Smooth muscle cell (in vitro differentiated cells): ENCODE measurements at regions not wholly inside any gene's neighbourhood (a gene's known extent, or its start where the extent isn't known, plus 50 kb on each side); places are given as distances from the start of the nearest gene placed in this dataset.

Source experiments
- DNase-seq: peaks from one replicate; lab custom pipeline; 2025; ENCODE audit not compliant: unreplicated experiment; lab: John Stamatoyannopoulos, UW
- H2AFZ ChIP-seq: fragments of 200-600 bp; sonication (generic); 2 replicates; pipeline ENCODE4 v1.6.0; 2016; ENCODE audit warnings: antibody characterized with exemption, low read depth, mild to moderate bottlenecking
- H3F3A ChIP-seq: fragments of 200-600 bp; sonication (generic); 2 replicates; pipeline ENCODE4 v1.6.0; 2017; ENCODE audit warnings: antibody characterized with exemption, low read depth
- H3K27ac ChIP-seq: fragments of 200-600 bp; sonication (generic); 2 replicates; pipeline ENCODE4 v1.5.1; 2016; ENCODE audit warnings: low read depth, mild to moderate bottlenecking
- H3K27me3 ChIP-seq: fragments of 200-600 bp; sonication (generic); 2 replicates; pipeline ENCODE4 v1.6.1; 2016; ENCODE audit warnings: low read depth, mild to moderate bottlenecking
- H3K36me3 ChIP-seq: fragments of 200-600 bp; sonication (generic); 2 replicates; pipeline ENCODE4 v1.5.1; 2016; ENCODE audit warnings: low read depth
- H3K4me1 ChIP-seq: fragments of 200-600 bp; sonication (generic); 2 replicates; pipeline ENCODE4 v1.5.1; 2016; ENCODE audit warnings: low read depth
- H3K4me2 ChIP-seq: fragments of 200-600 bp; sonication (generic); 2 replicates; pipeline ENCODE4 v1.6.0; 2016; ENCODE audit warnings: mild to moderate bottlenecking
- H3K4me3 ChIP-seq: fragments of 200-600 bp; sonication (generic); 2 replicates; pipeline ENCODE4 v1.5.1; 2016; ENCODE audit warnings: mild to moderate bottlenecking
- H3K79me2 ChIP-seq: fragments of 200-600 bp; sonication (generic); 2 replicates; pipeline ENCODE4 v1.6.0; 2016; ENCODE audit warnings: low read depth, mild to moderate bottlenecking
- H3K9ac ChIP-seq: fragments of 200-600 bp; sonication (generic); 2 replicates; pipeline ENCODE4 v1.6.0; 2016; ENCODE audit warnings: low read depth
- H3K9me3 ChIP-seq: fragments of 200-600 bp; sonication (generic); replicated peaks from 2 replicates; pipeline ENCODE4 v1.5.1; 2016; ENCODE audit warnings: low read depth
- H4K20me1 ChIP-seq: fragments of 200-600 bp; sonication (generic); 2 replicates; pipeline ENCODE4 v1.6.0; 2016; ENCODE audit warnings: low read depth
- CTCF ChIP-seq: fragments of 200-600 bp; sonication (generic); IDR thresholded peaks from 2 replicates; pipeline ENCODE4 v1.5.1; 2017; ENCODE audit warnings: borderline replicate concordance, mild to moderate bottlenecking, antibody characterized with exemption; ENCODE audit not compliant: insufficient read depth, poor library complexity, severe bottlenecking
- WGBS: methylation state at CpG from one replicate; pipeline ENCODE4 v1.1.7; 2016; ENCODE audit warnings: low lambda C conversion rate; 5-methylcytosine and 5-hydroxymethylcytosine counted together

- Histone ChIP-seq H3K9me3 (no peaks in the 10 kb centered on the region), H3K27ac (no peak overlapping the region), H3K4me1 (no peaks in the 10 kb centered on the region), H3F3A (no peaks in the 10 kb centered on the region), H3K4me2 (no peak overlapping the region), H3K4me3 (no peak overlapping the region), H3K79me2 (no peaks in the 10 kb centered on the region), H3K27me3 (no peaks in the 10 kb centered on the region), H3K36me3 (no peaks in the 10 kb centered on the region), H4K20me1 (no peaks in the 10 kb centered on the region), H3K9ac (no peak overlapping the region), H2AFZ (no peak overlapping the region)
- TF ChIP-seq CTCF: no peak
- 95% methylated on average over 1 of the region's 1 CpG for WGBS
- no peak for DNase-seq
These were observed 246.3 kb upstream of the KLF4 start for GRCh38 chr9:107735821-107736220.

DNA sequence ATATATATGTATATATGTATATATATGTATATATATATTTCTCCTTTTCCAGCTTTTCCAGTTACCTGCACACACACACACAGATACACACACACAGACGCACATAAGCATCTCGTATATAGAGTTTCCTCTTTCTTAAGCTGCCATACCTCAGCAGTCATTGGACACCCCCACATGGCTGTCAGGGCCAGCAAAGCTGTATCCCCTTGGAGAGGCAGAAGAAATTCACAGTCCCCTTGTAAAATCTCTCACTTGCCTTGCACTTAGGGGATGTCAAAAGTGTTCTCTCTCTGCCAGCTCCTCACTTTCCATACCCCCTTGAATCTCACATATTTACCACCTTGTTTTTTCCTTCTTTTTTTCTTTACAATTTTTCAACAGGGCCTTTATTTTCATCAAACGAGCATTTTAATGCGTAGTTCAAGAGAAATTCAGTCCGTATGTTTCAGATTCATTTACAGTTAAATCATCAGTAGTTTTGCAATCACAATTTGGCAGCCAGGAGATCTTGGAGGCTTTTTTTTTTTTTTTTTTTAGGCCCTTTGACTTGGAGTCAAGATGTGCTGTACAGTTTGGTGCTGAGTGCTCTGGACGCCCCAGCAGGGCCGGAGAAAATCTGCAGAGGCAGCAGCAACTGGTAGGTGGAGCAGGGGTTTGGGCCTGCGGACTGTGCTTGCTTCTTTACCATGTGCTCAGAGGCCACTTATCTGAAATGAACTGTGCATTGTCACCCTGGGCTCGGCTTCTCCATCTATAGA lies 244.9 kb upstream of the KLF4 start:
- Histone ChIP-seq H2AFZ (no peak overlapping the region), H3K4me2 (no peak overlapping the region), H3K4me3 (no peak overlapping the region), H3K36me3 (no peaks in the 10 kb centered on the region), H3K79me2 (no peaks in the 10 kb centered on the region), H3F3A (no peaks in the 10 kb centered on the region), H3K9me3 (no peaks in the 10 kb centered on the region), H3K27ac (no peak overlapping the region), H4K20me1 (no peaks in the 10 kb centered on the region), H3K4me1 (no peaks in the 10 kb centered on the region), H3K9ac (no peak overlapping the region), H3K27me3 (no peaks in the 10 kb centered on the region)
- no peak for DNase-seq
- no peak for TF ChIP-seq CTCF
- WGBS: 76% methylated on average over 9 of the region's 9 CpGs

DNA sequence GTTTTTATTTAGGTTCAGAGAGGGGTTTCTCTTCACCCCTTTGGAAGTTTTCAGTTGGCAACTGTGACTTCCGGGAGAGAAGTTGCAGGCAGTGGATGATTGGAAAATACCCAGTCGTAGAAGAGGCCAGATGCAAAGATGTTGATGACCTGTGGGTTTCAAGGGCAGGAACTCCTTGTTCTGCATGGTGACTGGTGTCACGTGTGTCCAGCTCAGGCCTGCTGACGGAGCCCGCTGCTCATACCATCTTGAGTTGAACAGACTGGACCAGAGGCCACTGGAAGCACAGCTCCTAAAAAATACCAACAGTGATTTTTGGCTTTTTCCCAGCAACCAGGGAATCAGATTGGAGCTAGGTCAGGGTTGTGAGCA lies 243.9 kb upstream of the KLF4 start:
- 88% methylated on average over 4 of the region's 5 CpGs for WGBS
- H3K27me3 ChIP-seq: no peaks in the 10 kb centered on the region

More for the DNA sequence above, 243.9 kb upstream of the KLF4 start:
- H3K4me2 ChIP-seq: no peak overlapping the region
- H3K4me1 ChIP-seq: no peaks in the 10 kb centered on the region
- H2AFZ ChIP-seq: peak overlapping the region; percentile 83
- no peak overlapping the region for H3K9ac ChIP-seq
- no peaks in the 10 kb centered on the region for H3K9me3 ChIP-seq
- TF ChIP-seq CTCF: no peak
- no peak overlapping the region for H3K4me3 ChIP-seq
- H4K20me1 ChIP-seq: no peaks in the 10 kb centered on the region
- no peaks in the 10 kb centered on the region for H3K79me2 ChIP-seq
- H3K36me3 ChIP-seq: no peaks in the 10 kb centered on the region
- H3K27ac ChIP-seq: peak overlapping the region; percentile 6
- no peak for DNase-seq
- H3F3A ChIP-seq: no peaks in the 10 kb centered on the region
